Tibial artery (tissue), 4 donors: ENCODE measurements at regions not wholly inside any gene's neighbourhood (a gene's known extent, or its start where the extent isn't known, plus 50 kb on each side); places are given as distances from the start of the nearest gene placed in this dataset.

ENCODE experiments used
- DNase-seq, 2 donors: peaks; one replicate each; pipeline ENCODE4 v3.0.0-alpha.2; 2019
- H3K27ac ChIP-seq, 2 donors: fragments of 200-600 bp; sonication (generic) in 1 of 2; 1 replicate in 1 of 2; 2 replicates in 1 of 2; pipeline ENCODE4 v1.5.1; 2018 to 2019; ENCODE audit warnings: mild to moderate bottlenecking in 1 of 2
- H3K27me3 ChIP-seq, 2 donors: fragments of 200-600 bp; sonication (generic) in 1 of 2; one replicate each; pipeline versions ENCODE4 v1.5.1 to v1.6.0; 2016 to 2019
- H3K36me3 ChIP-seq, 3 donors: fragments of 200-600 bp; sonication (generic) in 2 of 3; one replicate each; pipeline ENCODE4 v1.5.1; 2016 to 2019; ENCODE audit warnings: mild to moderate bottlenecking in 2 of 3
- H3K4me1 ChIP-seq, 4 donors: fragments of 200-600 bp; sonication (generic) in 2 of 4; 1 replicate in 3 of 4; 2 replicates in 1 of 4; pipeline ENCODE4 v1.5.1; 2016 to 2019
- H3K4me3 ChIP-seq, 2 donors: fragments of 200-600 bp; sonication (generic) in 1 of 2; 1 replicate in 1 of 2; 2 replicates in 1 of 2; pipeline ENCODE4 v1.5.1; 2018 to 2019; ENCODE audit warnings: mild to moderate bottlenecking in 2 of 2
- H3K9me3 ChIP-seq, 3 donors: fragments of 200-600 bp; sonication (generic) in 1 of 3; one replicate each; pipeline ENCODE4 v1.5.1; 2016 to 2019
- CTCF ChIP-seq, 2 experiments: fragments of 200-600 bp in 1 of 2; fragments of 450-650 bp in 1 of 2; IDR thresholded peaks; one replicate each; pipeline ENCODE4 v1.5.1; 2017 to 2019; ENCODE audit warnings: antibody characterized with exemption in 2 of 2, mild to moderate bottlenecking in 1 of 2, moderate library complexity in 1 of 2
- intact Hi-C: fragments of 100-400 bp; cut with DNase I; formaldehyde crosslinking; loops from one replicate; pipeline ENCODE4 v1.15.0; 2023; ENCODE audit warnings: low total_unique reads

GRCh38 chr14:65267856-65268255 is 144.7 kb upstream of the FUT8 start:
- no peak for TF ChIP-seq CTCF (IDR thresholded peaks at IDR 0.05)
- intact Hi-C loops: no loop called here
- Histone ChIP-seq H3K4me3 (no peak overlapping the region), H3K36me3 (no peaks in the 10 kb centered on the region), H3K27me3 (no peaks in the 10 kb centered on the region), H3K4me1 (no peaks in the 10 kb centered on the region), H3K9me3 (no peaks in the 10 kb centered on the region), H3K27ac (no peak overlapping the region)
- DNase-seq: no peak

GRCh38 chr14:65268594-65268993 is 143.9 kb upstream of the FUT8 start:
- Histone ChIP-seq H3K36me3 (no peaks in the 10 kb centered on the region), H3K9me3 (no peaks in the 10 kb centered on the region), H3K4me3 (no peak overlapping the region), H3K27me3 (no peaks in the 10 kb centered on the region), H3K27ac (no peak overlapping the region), H3K4me1 (no peaks in the 10 kb centered on the region)
- no peak for TF ChIP-seq CTCF (IDR thresholded peaks at IDR 0.05)
- no peak for DNase-seq
- intact Hi-C loops: no loop called here

GRCh38 chr14:65269732-65270131 is 142.8 kb upstream of the FUT8 start:
- no peaks in the 10 kb centered on the region for H3K27me3 ChIP-seq
- H3K27ac ChIP-seq: no peak overlapping the region
- H3K4me3 ChIP-seq: no peak overlapping the region
- intact Hi-C loops: no loop called here
- no peak for DNase-seq
- no peaks in the 10 kb centered on the region for H3K4me1 ChIP-seq
- no peaks in the 10 kb centered on the region for H3K9me3 ChIP-seq
- no peak for TF ChIP-seq CTCF (IDR thresholded peaks at IDR 0.05)
- no peaks in the 10 kb centered on the region for H3K36me3 ChIP-seq

- no peak for TF ChIP-seq CTCF (IDR thresholded peaks at IDR 0.05)
- no peaks in the 10 kb centered on the region for H3K9me3 ChIP-seq
- DNase-seq: no peak
- intact Hi-C loops: no loop called here
- H3K27ac ChIP-seq: no peak overlapping the region
- no peaks in the 10 kb centered on the region for H3K27me3 ChIP-seq
- no peaks in the 10 kb centered on the region for H3K4me1 ChIP-seq
- no peaks in the 10 kb centered on the region for H3K36me3 ChIP-seq
- H3K4me3 ChIP-seq: no peak overlapping the region
These were observed 135.5 kb upstream of the FUT8 start for GRCh38 chr14:65277027-65277426.

- intact Hi-C loops: no loop called here
- no peaks in the 10 kb centered on the region for H3K27me3 ChIP-seq
- H3K27ac ChIP-seq: no peak overlapping the region
- H3K4me1 ChIP-seq: peaks cover 0 to 3% (median under 1%) of the 10 kb centered on the region in 4 donors
- H3K9me3 ChIP-seq: no peaks in the 10 kb centered on the region
- no peak for TF ChIP-seq CTCF (IDR thresholded peaks at IDR 0.05)
- H3K4me3 ChIP-seq: no peak overlapping the region
- DNase-seq: no peak
- no peaks in the 10 kb centered on the region for H3K36me3 ChIP-seq
These were observed 134.8 kb upstream of the FUT8 start for GRCh38 chr14:65277580-65278270.

- no peaks in the 10 kb centered on the region for H3K27me3 ChIP-seq
- no peak for DNase-seq
- no peak for TF ChIP-seq CTCF (IDR thresholded peaks at IDR 0.05)
- intact Hi-C loops: no loop called here
- H3K27ac ChIP-seq: no peak overlapping the region
- H3K36me3 ChIP-seq: no peaks in the 10 kb centered on the region
- H3K9me3 ChIP-seq: no peaks in the 10 kb centered on the region
- no peak overlapping the region for H3K4me3 ChIP-seq
- H3K4me1 ChIP-seq: peaks cover 0 to 3% (median 2%) of the 10 kb centered on the region in 4 donors
These were observed 133.9 kb upstream of the FUT8 start for GRCh38 chr14:65278589-65278988.
